Esophagus muscularis mucosa (tissue), 4 donors: ENCODE measurements at regions not wholly inside any gene's neighbourhood (a gene's known extent, or its start where the extent isn't known, plus 50 kb on each side); places are given as distances from the start of the nearest gene placed in this dataset.

Experiments
- EP300 ChIP-seq: sonication (generic); formaldehyde crosslinking; IDR thresholded peaks from one replicate; pipeline ENCODE4 v1.6.1; 2017; ENCODE audit warnings: antibody characterized with exemption
- POLR2AphosphoS5 ChIP-seq, 2 donors: sonication (generic); formaldehyde crosslinking; IDR thresholded peaks; one replicate each; pipeline ENCODE4 v1.6.1; 2017; ENCODE audit warnings: antibody characterized with exemption in 2 of 2
- TF ChIP-seq, protein P1 (sequence below), 3 experiments: fragments of 200-600 bp in 2 of 3; fragments of 450-650 bp in 1 of 3; sonication (generic) in 2 of 3; IDR thresholded peaks; one replicate each; pipeline ENCODE4 v1.5.1; 2017 to 2019; ENCODE audit warnings: antibody characterized with exemption in 3 of 3, mild to moderate bottlenecking in 2 of 3, moderate library complexity in 1 of 3

DNA sequence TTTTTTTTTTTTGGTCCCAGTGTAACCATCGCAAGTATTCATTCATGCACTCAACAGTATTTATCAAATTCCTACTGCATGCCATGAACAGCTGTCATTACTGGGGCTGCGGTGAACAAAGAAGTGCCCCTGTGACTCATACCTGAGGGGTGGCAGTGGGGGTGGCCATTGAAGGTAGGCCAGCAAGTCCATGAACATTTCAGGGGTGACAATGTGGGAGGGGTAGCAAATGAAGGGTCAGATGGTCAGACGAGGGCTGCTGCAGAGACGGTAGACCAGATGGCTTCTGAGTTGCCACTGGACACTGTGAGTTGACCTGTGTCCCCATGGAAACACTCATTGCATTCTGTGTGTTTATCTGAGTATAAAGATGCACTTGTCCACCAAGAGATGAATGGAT is 92.5 kb upstream of the PITRM1 start:
- TF ChIP-seq, protein P1, sequence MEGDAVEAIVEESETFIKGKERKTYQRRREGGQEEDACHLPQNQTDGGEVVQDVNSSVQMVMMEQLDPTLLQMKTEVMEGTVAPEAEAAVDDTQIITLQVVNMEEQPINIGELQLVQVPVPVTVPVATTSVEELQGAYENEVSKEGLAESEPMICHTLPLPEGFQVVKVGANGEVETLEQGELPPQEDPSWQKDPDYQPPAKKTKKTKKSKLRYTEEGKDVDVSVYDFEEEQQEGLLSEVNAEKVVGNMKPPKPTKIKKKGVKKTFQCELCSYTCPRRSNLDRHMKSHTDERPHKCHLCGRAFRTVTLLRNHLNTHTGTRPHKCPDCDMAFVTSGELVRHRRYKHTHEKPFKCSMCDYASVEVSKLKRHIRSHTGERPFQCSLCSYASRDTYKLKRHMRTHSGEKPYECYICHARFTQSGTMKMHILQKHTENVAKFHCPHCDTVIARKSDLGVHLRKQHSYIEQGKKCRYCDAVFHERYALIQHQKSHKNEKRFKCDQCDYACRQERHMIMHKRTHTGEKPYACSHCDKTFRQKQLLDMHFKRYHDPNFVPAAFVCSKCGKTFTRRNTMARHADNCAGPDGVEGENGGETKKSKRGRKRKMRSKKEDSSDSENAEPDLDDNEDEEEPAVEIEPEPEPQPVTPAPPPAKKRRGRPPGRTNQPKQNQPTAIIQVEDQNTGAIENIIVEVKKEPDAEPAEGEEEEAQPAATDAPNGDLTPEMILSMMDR (IDR thresholded peaks at IDR 0.05): no peak
- TF ChIP-seq POLR2AphosphoS5 (IDR thresholded peaks at IDR 0.05): no peak
- no peak for TF ChIP-seq EP300
